DND-41 (cell line): ENCODE measurements at regions not wholly inside any gene's neighbourhood (a gene's known extent, or its start where the extent isn't known, plus 50 kb on each side); places are given as distances from the start of the nearest gene placed in this dataset.

Experiments
- EZH2 ChIP-seq: IDR thresholded peaks from 3 replicates; pipeline ENCODE4 v1.6.1; 2012; ENCODE audit warnings: borderline replicate concordance, low read depth, mild to moderate bottlenecking, moderate library complexity, low read length, inconsistent platforms; ENCODE audit not compliant: severe bottlenecking
- TF ChIP-seq, protein P1 (sequence below): IDR thresholded peaks from 2 replicates; pipeline ENCODE4 v1.5.1; 2012; ENCODE audit warnings: borderline replicate concordance, low read length, moderate library complexity, mild to moderate bottlenecking; ENCODE audit not compliant: poor library complexity, severe bottlenecking; ENCODE audit errors: extremely low read depth

DNA sequence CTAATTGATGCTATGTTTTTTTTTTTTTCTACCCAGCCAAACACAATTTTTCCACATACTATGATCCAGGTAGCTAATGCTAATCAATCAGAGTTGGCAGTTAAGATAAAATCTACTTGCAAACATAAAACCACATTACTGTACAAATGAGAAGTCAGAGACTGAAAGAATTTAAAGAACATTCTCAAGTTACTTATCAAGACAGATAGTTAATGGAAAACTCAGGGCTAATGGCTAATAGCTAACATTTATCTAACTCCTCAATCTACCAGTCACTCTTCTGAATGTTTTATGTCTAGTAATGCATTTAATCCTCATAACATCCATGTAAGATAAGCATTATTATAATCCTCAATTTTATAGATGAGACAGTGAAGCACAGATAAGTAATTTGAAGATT is 537.6 kb upstream of the SETBP1 start:
- TF ChIP-seq, protein P1, sequence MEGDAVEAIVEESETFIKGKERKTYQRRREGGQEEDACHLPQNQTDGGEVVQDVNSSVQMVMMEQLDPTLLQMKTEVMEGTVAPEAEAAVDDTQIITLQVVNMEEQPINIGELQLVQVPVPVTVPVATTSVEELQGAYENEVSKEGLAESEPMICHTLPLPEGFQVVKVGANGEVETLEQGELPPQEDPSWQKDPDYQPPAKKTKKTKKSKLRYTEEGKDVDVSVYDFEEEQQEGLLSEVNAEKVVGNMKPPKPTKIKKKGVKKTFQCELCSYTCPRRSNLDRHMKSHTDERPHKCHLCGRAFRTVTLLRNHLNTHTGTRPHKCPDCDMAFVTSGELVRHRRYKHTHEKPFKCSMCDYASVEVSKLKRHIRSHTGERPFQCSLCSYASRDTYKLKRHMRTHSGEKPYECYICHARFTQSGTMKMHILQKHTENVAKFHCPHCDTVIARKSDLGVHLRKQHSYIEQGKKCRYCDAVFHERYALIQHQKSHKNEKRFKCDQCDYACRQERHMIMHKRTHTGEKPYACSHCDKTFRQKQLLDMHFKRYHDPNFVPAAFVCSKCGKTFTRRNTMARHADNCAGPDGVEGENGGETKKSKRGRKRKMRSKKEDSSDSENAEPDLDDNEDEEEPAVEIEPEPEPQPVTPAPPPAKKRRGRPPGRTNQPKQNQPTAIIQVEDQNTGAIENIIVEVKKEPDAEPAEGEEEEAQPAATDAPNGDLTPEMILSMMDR, result no peak
- TF ChIP-seq EZH2, result no peak
